Liver (tissue), 3 donors: ENCODE measurements at regions not wholly inside any gene's neighbourhood (a gene's known extent, or its start where the extent isn't known, plus 50 kb on each side); places are given as distances from the start of the nearest gene placed in this dataset.

Experiments used
- CTCF ChIP-seq: fragments of 150-350 bp; IDR thresholded peaks from 2 replicates; pipeline ENCODE4 v1.5.1; 2017; ENCODE audit warnings: improper control_type of control experiment, low read depth, low read length; ENCODE audit not compliant: missing input control
- HNF4G ChIP-seq: IDR thresholded peaks from 2 replicates; pipeline ENCODE4 v1.6.1; 2016; ENCODE audit warnings: antibody characterized with exemption
- donor health status: healthy.
- donor health status: healthy.

GRCh38 chr14:85319101-85319500 is 210.8 kb upstream of the FLRT2 start:
- no peak for TF ChIP-seq CTCF
- TF ChIP-seq HNF4G: no peak
